OCI-LY3 (cell line): ENCODE measurements at regions not wholly inside any gene's neighbourhood (a gene's known extent, or its start where the extent isn't known, plus 50 kb on each side); places are given as distances from the start of the nearest gene placed in this dataset.
"Not testable (repeated sequence)": the region's sequence is repeated elsewhere in the genome, so short reads cannot be mapped to it uniquely, and the experiment has no call there.

ENCODE experiments used
- H2AFZ ChIP-seq: fragments of 200-600, 300-600 bp; shearing (Covaris generic); 2 replicates; pipeline ENCODE4 v1.6.0; 2014; ENCODE audit warnings: antibody characterized with exemption, low read depth, low read length
- H3K27ac ChIP-seq: fragments of 200-600, 300-600 bp; sonication (generic); 2 replicates; pipeline ENCODE4 v1.5.1; 2014; ENCODE audit warnings: mild to moderate bottlenecking, low read length, moderate library complexity, mixed read lengths
- H3K27me3 ChIP-seq: fragments of 200-600, 300-600 bp; sonication (generic); 2 replicates; pipeline ENCODE4 v1.6.1; 2014; ENCODE audit warnings: low read depth, low read length, mixed read lengths
- H3K36me3 ChIP-seq: fragments of 200-600, 300-600 bp; sonication (generic); replicated peaks from 2 replicates; pipeline ENCODE3; 2014; ENCODE audit warnings: low read depth, low read length, mixed read lengths
- H3K4me1 ChIP-seq: fragments of 300-600, 200-600 bp; sonication (generic); 2 replicates; pipeline ENCODE4 v1.6.1; 2014; ENCODE audit warnings: low read length, mixed read lengths
- H3K4me2 ChIP-seq: fragments of 200-600, 300-600 bp; sonication (generic); 2 replicates; pipeline ENCODE4 v1.6.1; 2014; ENCODE audit warnings: low read length, mixed read lengths
- H3K4me3 ChIP-seq: fragments of 300-600, 200-600 bp; sonication (generic); 2 replicates; pipeline ENCODE4 v1.5.1; 2014; ENCODE audit warnings: antibody characterized with exemption, mild to moderate bottlenecking, low read length, moderate library complexity
- H3K79me2 ChIP-seq: fragments of 300-600, 200-600 bp; shearing (Covaris generic); 2 replicates; pipeline ENCODE4 v1.6.1; 2014; ENCODE audit warnings: mild to moderate bottlenecking, low read length, mixed read lengths
- H3K9ac ChIP-seq: fragments of 300-600, 200-600 bp; shearing (Covaris generic); 2 replicates; pipeline ENCODE4 v1.6.0; 2014; ENCODE audit warnings: mild to moderate bottlenecking, low read length, moderate library complexity
- H3K9me3 ChIP-seq: fragments of 200-600, 300-600 bp; shearing (Covaris generic); 2 replicates; pipeline ENCODE4 v1.6.1; 2014; ENCODE audit warnings: low read length, mixed read lengths; ENCODE audit not compliant: insufficient read depth
- H4K20me1 ChIP-seq: fragments of 200-600, 300-600 bp; sonication (generic); 2 replicates; pipeline ENCODE4 v1.6.1; 2016; ENCODE audit warnings: low read length, mixed read lengths; ENCODE audit not compliant: insufficient read depth
- CTCF ChIP-seq: fragments of 200-600, 300-600 bp; sonication (generic); IDR thresholded peaks from 2 replicates; pipeline ENCODE4 v1.5.1; 2014; ENCODE audit warnings: antibody characterized with exemption, low read length, low read depth
- EZH2phosphoT487 ChIP-seq: fragments of 200-600 bp; shearing (Covaris generic); IDR thresholded peaks from 2 replicates; pipeline ENCODE4 v1.6.1; 2018; ENCODE audit warnings: antibody characterized with exemption, mixed run types, low read depth

GRCh38 chr2:94776036-94776435 lies 95.2 kb upstream of the TEKT4 start:
- TF ChIP-seq CTCF = no peak
- no peak for TF ChIP-seq EZH2phosphoT487
- H3K9me3 ChIP-seq = no peaks in the 10 kb centered on the region

GRCh38 chr2:94785105-94785504 lies 86.1 kb upstream of the TEKT4 start:
- not testable (repeated sequence) for H3K27ac ChIP-seq, H3K4me2 ChIP-seq, H3K36me3 ChIP-seq, H2AFZ ChIP-seq, H3K9ac ChIP-seq, H3K4me3 ChIP-seq, H3K79me2 ChIP-seq, H3K27me3 ChIP-seq, H3K9me3 ChIP-seq, H3K4me1 ChIP-seq, H4K20me1 ChIP-seq

More at GRCh38 chr2:94776036-94776435, 95.2 kb upstream of the TEKT4 start:
- no peak overlapping the region for H3K27ac ChIP-seq
- no peaks in the 10 kb centered on the region for H4K20me1 ChIP-seq
- no peak overlapping the region for H2AFZ ChIP-seq
- no peaks in the 10 kb centered on the region for H3K27me3 ChIP-seq
- H3K9ac ChIP-seq = no peak overlapping the region
- no peak overlapping the region for H3K4me2 ChIP-seq
- no peak overlapping the region for H3K4me3 ChIP-seq
- no peaks in the 10 kb centered on the region for H3K79me2 ChIP-seq
- no peaks in the 10 kb centered on the region for H3K4me1 ChIP-seq
- no peaks in the 10 kb centered on the region for H3K36me3 ChIP-seq

- H3K9ac ChIP-seq, H3K4me2 ChIP-seq, H3K9me3 ChIP-seq, H3K79me2 ChIP-seq, H3K4me3 ChIP-seq, H2AFZ ChIP-seq, H3K27me3 ChIP-seq, H4K20me1 ChIP-seq, H3K36me3 ChIP-seq, H3K4me1 ChIP-seq, H3K27ac ChIP-seq: not testable (repeated sequence)
Measured at GRCh38 chr2:94786424-94786823, 84.8 kb upstream of the TEKT4 start.

- not testable (repeated sequence) for H2AFZ ChIP-seq, H3K9me3 ChIP-seq
Measured at GRCh38 chr2:94790169-94790568, 81.1 kb upstream of the TEKT4 start.

GRCh38 chr2:94797235-94797634 lies 74.0 kb upstream of the TEKT4 start:
- H3K79me2 ChIP-seq, H3K4me2 ChIP-seq, H3K36me3 ChIP-seq, H3K4me1 ChIP-seq, H3K4me3 ChIP-seq, H4K20me1 ChIP-seq, H3K9me3 ChIP-seq, H3K27me3 ChIP-seq, H3K9ac ChIP-seq, H3K27ac ChIP-seq, H2AFZ ChIP-seq: not testable (repeated sequence)
- peak; percentile 38 for TF ChIP-seq CTCF

More at GRCh38 chr2:94790169-94790568, 81.1 kb upstream of the TEKT4 start:
- not testable (repeated sequence) for H3K79me2 ChIP-seq, H3K4me3 ChIP-seq, H3K27ac ChIP-seq, H3K9ac ChIP-seq, H4K20me1 ChIP-seq, H3K36me3 ChIP-seq, H3K4me2 ChIP-seq, H3K4me1 ChIP-seq, H3K27me3 ChIP-seq
